Mucosa of descending colon (tissue), 3 donors: ENCODE measurements at regions not wholly inside any gene's neighbourhood (a gene's known extent, or its start where the extent isn't known, plus 50 kb on each side); places are given as distances from the start of the nearest gene placed in this dataset.
A peak's percentile ranks its signal among the peaks of the same experiment; 100 is the strongest.
"Not testable (repeated sequence)": the region's sequence is repeated elsewhere in the genome, so short reads cannot be mapped to it uniquely, and the experiment has no call there.

Source experiments
- ATAC-seq: fragments of 200-7000 bp; cut with Tn5 transposase; one replicate; pipeline ENCODE4 v1.9.1; 2020; ENCODE audit warnings: mild to moderate bottlenecking, moderate library complexity
- DNase-seq, 3 donors: peaks; one replicate each; pipeline ENCODE4 v3.0.0-alpha.2; 2020
- H3K36me3 ChIP-seq: fragments of 200-600 bp; one replicate; pipeline ENCODE4 v1.8.0; 2021; ENCODE audit warnings: low read depth, mild to moderate bottlenecking
- H3K4me1 ChIP-seq: fragments of 200-600 bp; one replicate; pipeline ENCODE4 v1.8.0; 2021; ENCODE audit warnings: low read depth, mild to moderate bottlenecking
- H3K4me3 ChIP-seq: fragments of 200-600 bp; one replicate; pipeline ENCODE4 v1.8.0; 2021; ENCODE audit warnings: mild to moderate bottlenecking
- H3K9me3 ChIP-seq: fragments of 200-600 bp; one replicate; pipeline ENCODE4 v1.8.0; 2021; ENCODE audit warnings: mild to moderate bottlenecking
- intact Hi-C, 2 donors: fragments of 100-400 bp; cut with DNase I in 1 of 2; cut with micrococcal nuclease in 1 of 2; formaldehyde crosslinking; loops; one replicate each; pipeline versions ENCODE4 v1.11.0 to v1.11.1; 2022; cut with DNase I, micrococcal nuclease
- TF ChIP-seq, protein P1 (sequence below): fragments of 200-600 bp; IDR thresholded peaks from one replicate; pipeline ENCODE4 v1.8.0; 2022; ENCODE audit warnings: antibody characterized with exemption, mild to moderate bottlenecking
- donor health status: DM: no; HTN: no; CAD: no; lungs with moderate emphysema.
- donor health status: DM: no; HTN: no; CAD: no.
- donor health status: DM: no; HTN: yes; CAD: no.

DNA sequence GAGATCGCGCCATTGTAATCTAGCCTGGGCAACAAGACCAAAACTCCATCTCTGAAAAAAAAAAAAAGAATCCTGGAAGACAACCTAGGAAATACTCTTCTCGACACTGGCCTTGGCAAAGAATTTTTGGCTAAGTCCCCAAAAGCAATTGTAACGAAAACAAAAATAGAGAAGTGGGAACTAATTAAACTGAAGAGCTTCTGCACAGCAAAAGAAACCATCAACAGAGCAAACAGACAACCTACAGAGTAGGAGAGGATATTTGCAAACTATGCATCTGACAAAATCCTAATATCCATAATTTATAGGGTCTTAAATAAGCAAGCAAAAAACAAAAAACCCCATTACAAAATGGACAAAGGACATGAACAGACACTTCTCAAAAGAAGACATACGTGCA, 76.5 kb upstream of the DUSP21 start:
- Histone ChIP-seq H3K4me3 (no peak overlapping the region), H3K36me3 (no peaks in the 10 kb centered on the region), H3K9me3 (no peaks in the 10 kb centered on the region), H3K4me1 (no peaks in the 10 kb centered on the region)
- TF ChIP-seq, protein P1, sequence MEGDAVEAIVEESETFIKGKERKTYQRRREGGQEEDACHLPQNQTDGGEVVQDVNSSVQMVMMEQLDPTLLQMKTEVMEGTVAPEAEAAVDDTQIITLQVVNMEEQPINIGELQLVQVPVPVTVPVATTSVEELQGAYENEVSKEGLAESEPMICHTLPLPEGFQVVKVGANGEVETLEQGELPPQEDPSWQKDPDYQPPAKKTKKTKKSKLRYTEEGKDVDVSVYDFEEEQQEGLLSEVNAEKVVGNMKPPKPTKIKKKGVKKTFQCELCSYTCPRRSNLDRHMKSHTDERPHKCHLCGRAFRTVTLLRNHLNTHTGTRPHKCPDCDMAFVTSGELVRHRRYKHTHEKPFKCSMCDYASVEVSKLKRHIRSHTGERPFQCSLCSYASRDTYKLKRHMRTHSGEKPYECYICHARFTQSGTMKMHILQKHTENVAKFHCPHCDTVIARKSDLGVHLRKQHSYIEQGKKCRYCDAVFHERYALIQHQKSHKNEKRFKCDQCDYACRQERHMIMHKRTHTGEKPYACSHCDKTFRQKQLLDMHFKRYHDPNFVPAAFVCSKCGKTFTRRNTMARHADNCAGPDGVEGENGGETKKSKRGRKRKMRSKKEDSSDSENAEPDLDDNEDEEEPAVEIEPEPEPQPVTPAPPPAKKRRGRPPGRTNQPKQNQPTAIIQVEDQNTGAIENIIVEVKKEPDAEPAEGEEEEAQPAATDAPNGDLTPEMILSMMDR: no peak
- DNase-seq: no peak
- no peak for ATAC-seq
- intact Hi-C loops: no loop called here

DNA sequence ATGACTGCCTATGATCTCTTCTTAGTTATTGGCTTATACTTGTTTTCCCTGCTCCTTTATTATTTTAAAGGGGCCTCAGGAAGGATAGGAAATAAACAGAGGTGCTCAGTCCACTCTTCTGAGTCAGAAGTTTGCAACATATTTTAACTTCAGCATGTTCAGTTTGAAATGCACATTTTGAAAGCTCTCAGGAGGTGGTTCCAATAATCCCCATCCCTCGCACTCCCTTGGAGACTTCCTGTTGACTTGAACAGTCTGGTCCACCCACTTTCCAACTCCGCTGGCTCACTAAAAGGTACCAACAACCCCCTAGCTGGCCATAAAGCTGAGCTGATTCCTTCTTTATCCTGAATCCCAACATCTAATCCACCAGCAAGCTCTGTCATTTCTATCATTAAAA, 78.3 kb upstream of the DUSP21 start:
- H3K4me3 ChIP-seq: no peak overlapping the region
- no peaks in the 10 kb centered on the region for H3K4me1 ChIP-seq
- no peak for DNase-seq
- ATAC-seq: no peak
- intact Hi-C loops: no loop called here
- TF ChIP-seq, protein P1: no peak
- no peaks in the 10 kb centered on the region for H3K9me3 ChIP-seq
- no peaks in the 10 kb centered on the region for H3K36me3 ChIP-seq

DNA sequence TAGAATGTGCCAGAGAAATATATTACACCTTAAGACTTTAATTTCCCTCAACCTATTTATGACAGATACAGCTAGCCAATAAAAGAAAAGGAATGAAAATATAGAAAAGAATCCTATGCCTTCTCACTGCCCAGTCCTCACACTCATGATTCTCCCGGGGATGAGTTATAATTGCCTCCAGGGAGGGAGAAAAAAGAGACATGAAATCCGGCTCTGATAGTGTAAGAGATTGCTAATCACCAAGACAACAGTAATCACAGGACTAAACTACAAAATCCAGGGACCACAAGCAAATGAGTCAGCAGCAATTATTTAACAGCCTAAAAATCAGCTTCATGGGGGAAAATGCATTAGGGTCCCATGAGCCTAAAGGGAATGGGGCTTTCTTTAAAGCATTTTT, 95.9 kb upstream of the DUSP21 start:
- Histone ChIP-seq H3K4me3 (no peak overlapping the region), H3K36me3 (no peaks in the 10 kb centered on the region), H3K9me3 (no peaks in the 10 kb centered on the region), H3K4me1 (no peaks in the 10 kb centered on the region)
- TF ChIP-seq, protein P1: no peak
- intact Hi-C loops: no loop called here
- ATAC-seq (no peak), DNase-seq (no peak)

DNA sequence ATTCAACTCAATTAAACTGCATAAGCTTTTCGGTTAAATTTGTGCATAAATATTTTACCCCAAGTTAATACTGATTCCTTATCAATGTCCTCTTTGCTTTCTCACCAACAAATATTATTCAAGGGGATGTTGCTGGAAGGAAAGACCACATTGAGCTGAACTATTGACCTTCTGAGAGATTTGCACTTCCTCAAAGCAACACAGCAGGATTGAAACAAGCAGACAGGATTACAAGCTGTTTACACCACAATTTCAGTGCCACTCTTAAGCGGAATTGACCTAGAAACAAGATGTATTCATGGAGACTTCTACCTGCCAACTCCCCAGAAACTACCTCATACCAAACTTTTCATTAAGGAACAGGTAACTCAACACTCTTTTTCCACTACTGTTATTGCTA, 96.5 kb upstream of the DUSP21 start:
- TF ChIP-seq, protein P1: no peak

DNA sequence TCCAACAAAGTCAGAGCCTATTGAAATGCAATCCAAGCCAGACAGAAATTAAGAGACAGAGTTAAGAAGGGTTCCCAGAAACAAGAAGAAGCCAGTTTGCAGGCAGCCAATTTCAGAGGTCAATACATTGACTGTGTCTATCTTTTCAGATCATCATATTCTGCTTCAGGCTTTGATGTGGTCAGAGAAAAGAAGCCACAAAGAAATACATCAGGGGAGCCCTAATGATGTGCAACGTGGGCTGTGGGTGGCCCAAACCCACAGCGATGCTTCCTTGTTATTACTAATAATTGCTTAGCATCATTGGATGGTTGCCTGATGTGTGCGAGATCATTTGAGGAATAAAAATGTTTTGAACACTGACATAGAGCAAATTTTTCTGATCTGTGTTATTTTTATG, 99.0 kb upstream of the DUSP21 start:
- Histone ChIP-seq H3K36me3 (no peaks in the 10 kb centered on the region), H3K9me3 (no peaks in the 10 kb centered on the region), H3K4me3 (no peak overlapping the region), H3K4me1 (no peaks in the 10 kb centered on the region)
- intact Hi-C loops: no loop called here
- no peak for ATAC-seq
- DNase-seq: no peak
- TF ChIP-seq, protein P1: no peak

More for the DNA sequence above, 96.5 kb upstream of the DUSP21 start:
- Histone ChIP-seq H3K4me3 (no peak overlapping the region), H3K4me1 (no peaks in the 10 kb centered on the region), H3K36me3 (no peaks in the 10 kb centered on the region), H3K9me3 (no peaks in the 10 kb centered on the region)
- DNase-seq: no peak
- intact Hi-C loops: no loop called here
- no peak for ATAC-seq

DNA sequence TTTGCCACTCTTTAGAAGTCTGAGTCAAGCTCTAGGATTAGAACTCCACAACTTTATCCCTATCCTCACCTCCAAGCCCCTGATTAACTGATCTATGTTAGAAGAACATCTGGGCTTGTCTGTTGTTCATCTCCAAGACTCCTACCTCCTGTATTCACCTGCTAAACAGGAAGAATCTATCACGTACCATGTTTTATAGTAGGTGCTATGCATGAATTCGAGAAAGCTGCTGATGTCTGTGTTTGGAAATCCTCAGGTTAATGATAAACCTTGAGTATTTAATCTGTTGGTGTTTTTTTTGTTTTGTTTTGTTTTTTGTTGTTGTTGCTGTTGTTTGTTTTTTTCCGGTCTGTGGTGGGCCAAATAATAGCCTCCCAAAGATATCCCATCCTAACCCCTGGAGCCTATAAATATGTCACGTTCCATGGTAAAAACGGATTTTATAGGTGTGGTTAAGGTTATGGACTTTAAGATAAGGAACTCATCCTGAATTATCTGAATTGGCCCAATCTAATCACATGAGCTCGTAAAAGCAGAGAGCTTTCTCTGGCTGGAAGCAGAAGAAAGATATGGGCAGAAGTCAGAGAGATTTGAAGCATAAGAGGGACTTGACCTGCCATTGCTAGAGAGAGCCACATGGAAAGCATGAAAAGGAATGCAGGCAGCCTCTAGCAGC, 101.2 kb upstream of the DUSP21 start:
- Histone ChIP-seq H3K36me3 (no peaks in the 10 kb centered on the region), H3K4me1 (no peaks in the 10 kb centered on the region), H3K9me3 (no peaks in the 10 kb centered on the region), H3K4me3 (no peak overlapping the region)
- TF ChIP-seq, protein P1: no peak
- intact Hi-C loops: no loop called here
- ATAC-seq: peak; percentile 99
- peak in 1 of 3 donors; percentile 22 for DNase-seq

DNA sequence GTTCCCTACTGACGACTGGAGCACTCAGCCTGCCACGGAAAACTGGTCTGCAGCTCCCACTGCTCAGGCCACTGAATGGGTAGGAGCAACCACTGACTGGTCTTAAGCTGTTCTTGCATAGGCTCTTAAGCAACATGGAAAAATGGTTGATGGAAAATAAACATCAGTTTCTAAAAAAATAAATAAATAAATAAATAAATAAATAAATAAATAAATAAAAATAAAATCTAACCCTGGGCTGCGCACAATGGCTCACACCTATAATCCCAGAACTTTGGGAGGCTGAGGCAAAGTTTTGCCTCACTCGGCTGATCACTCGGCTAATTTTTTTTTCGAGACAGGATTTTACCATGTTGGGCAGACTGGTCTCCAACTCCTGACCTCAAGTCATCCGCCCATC, 102.0 kb upstream of the DUSP21 start:
- not testable (repeated sequence) for ATAC-seq, H3K4me3 ChIP-seq

DNA sequence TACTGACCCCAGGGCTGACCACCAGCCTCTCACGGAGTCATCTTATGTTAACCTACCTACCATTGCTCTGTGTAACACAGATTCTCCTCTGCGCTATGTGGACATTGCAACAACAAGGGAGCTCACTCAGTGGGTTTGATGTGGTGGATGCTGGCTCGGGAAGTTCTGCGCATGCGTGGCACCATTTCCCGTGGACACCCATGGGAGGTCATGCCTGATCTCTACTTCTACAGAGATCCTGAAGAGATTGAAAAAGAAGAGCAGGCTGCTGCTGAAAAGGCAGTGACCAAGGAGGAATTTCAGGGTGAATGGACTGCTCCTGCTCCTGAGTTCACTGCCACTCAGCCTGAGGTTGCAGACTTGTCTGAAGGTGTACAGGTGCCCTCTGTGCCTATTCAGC, 102.4 kb upstream of the DUSP21 start:
- H3K9me3 ChIP-seq, ATAC-seq, H3K36me3 ChIP-seq, H3K4me3 ChIP-seq, DNase-seq, intact Hi-C loops, H3K4me1 ChIP-seq: not testable (repeated sequence)

More for the DNA sequence above, 102.0 kb upstream of the DUSP21 start:
- H3K36me3 ChIP-seq, DNase-seq, H3K4me1 ChIP-seq, H3K9me3 ChIP-seq, intact Hi-C loops: not testable (repeated sequence)
